Hepatocyte (in vitro differentiated cells): ENCODE measurements at regions not wholly inside any gene's neighbourhood (a gene's known extent, or its start where the extent isn't known, plus 50 kb on each side); places are given as distances from the start of the nearest gene placed in this dataset.

Experiments
- EZH2 ChIP-seq: fragments of 200-600 bp; sonication (generic); IDR thresholded peaks from 2 replicates; pipeline ENCODE4 v1.6.1; 2016; ENCODE audit warnings: antibody characterized with exemption, mild to moderate bottlenecking, borderline replicate concordance
- TF ChIP-seq, protein P1 (sequence below): fragments of 200-600 bp; sonication (generic); IDR thresholded peaks from 2 replicates; pipeline ENCODE4 v1.5.1; 2016; ENCODE audit warnings: antibody characterized with exemption, mild to moderate bottlenecking; ENCODE audit not compliant: poor library complexity

DNA sequence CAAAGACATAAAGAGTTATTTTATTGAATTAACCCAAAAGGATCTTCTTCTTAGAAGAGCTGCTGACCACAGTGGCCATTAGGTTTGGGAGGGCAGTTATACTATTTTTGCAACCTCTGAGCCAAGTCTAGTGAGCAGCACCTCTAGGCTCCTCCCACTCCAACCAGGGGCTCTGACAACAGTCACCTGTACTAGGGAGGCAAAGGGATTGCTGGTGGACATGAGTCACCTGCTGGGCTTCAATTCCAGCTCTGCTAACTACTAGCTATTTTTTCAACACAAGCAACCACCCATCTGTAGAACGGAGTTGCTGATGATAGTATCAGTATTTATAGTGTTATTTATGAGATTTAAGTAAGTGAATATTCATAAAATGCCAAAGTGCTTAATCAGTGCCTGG lies 166.0 kb downstream of the KLHL28 start:
- TF ChIP-seq, protein P1, sequence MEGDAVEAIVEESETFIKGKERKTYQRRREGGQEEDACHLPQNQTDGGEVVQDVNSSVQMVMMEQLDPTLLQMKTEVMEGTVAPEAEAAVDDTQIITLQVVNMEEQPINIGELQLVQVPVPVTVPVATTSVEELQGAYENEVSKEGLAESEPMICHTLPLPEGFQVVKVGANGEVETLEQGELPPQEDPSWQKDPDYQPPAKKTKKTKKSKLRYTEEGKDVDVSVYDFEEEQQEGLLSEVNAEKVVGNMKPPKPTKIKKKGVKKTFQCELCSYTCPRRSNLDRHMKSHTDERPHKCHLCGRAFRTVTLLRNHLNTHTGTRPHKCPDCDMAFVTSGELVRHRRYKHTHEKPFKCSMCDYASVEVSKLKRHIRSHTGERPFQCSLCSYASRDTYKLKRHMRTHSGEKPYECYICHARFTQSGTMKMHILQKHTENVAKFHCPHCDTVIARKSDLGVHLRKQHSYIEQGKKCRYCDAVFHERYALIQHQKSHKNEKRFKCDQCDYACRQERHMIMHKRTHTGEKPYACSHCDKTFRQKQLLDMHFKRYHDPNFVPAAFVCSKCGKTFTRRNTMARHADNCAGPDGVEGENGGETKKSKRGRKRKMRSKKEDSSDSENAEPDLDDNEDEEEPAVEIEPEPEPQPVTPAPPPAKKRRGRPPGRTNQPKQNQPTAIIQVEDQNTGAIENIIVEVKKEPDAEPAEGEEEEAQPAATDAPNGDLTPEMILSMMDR = no peak
- no peak for TF ChIP-seq EZH2
